H1 (cell line): ENCODE measurements at regions not wholly inside any gene's neighbourhood (a gene's known extent, or its start where the extent isn't known, plus 50 kb on each side); places are given as distances from the start of the nearest gene placed in this dataset.

ENCODE experiments used
- CTCF ChIA-PET: fragments of 300-600 bp; sonication (Branson Sonifier 250); formaldehyde crosslinking; loops from one replicate; lab custom pipeline; 2021; ENCODE audit not compliant: partially characterized antibody; lab: Charles Lee
- POLR2A ChIA-PET: fragments of 300-600 bp; sonication (Branson Sonifier 250); formaldehyde crosslinking; loops from one replicate; lab custom pipeline; 2021; ENCODE audit warnings: inconsistent platforms; ENCODE audit not compliant: partially characterized antibody; lab: Charles Lee
- DNase-seq, 2 experiments: peaks; one replicate each; pipeline versions ENCODE4 v3.0.0 to v3.0.0-alpha.2; 2010 to 2022; ENCODE audit warnings: low spot score in 2 of 2, low read depth in 1 of 2, mixed read lengths in 1 of 2
- FAIRE-seq: peaks from 2 replicates; lab custom pipeline; 2011; peaks lifted over from hg19 to GRCh38; lab: Jason Lieb, UNC
- H2AFZ ChIP-seq: 2 replicates; pipeline ENCODE4 v1.8.1; 2012; ENCODE audit warnings: low read length, inconsistent platforms
- H2AK5ac ChIP-seq: 2 replicates; pipeline ENCODE4 v1.6.1; 2013; ENCODE audit warnings: low read depth, low read length
- H2BK120ac ChIP-seq: replicated peaks from 2 replicates; pipeline ENCODE3; 2013; ENCODE audit warnings: low read depth, low read length, inconsistent platforms
- H2BK12ac ChIP-seq: 2 replicates; pipeline ENCODE4 v1.6.1; 2013; ENCODE audit warnings: low read depth, low read length
- H2BK15ac ChIP-seq: 2 replicates; pipeline ENCODE4 v1.6.1; 2013; ENCODE audit warnings: low read length
- H2BK20ac ChIP-seq: 2 replicates; pipeline ENCODE4 v1.6.1; 2013; ENCODE audit warnings: low read length
- H2BK5ac ChIP-seq: 2 replicates; pipeline ENCODE4 v1.6.1; 2013; ENCODE audit warnings: low read depth, low read length
- H3K14ac ChIP-seq: 2 replicates; pipeline ENCODE4 v1.6.1; 2013; ENCODE audit warnings: inconsistent platforms; ENCODE audit not compliant: insufficient read length
- H3K18ac ChIP-seq: 2 replicates; pipeline ENCODE4 v1.6.1; 2013; ENCODE audit warnings: low read length; ENCODE audit errors: extremely low read depth
- H3K23ac ChIP-seq: 2 replicates; pipeline ENCODE4 v1.6.1; 2013; ENCODE audit warnings: inconsistent platforms; ENCODE audit not compliant: insufficient read length
- H3K23me2 ChIP-seq: 2 replicates; pipeline ENCODE4 v1.6.1; 2013; ENCODE audit warnings: low read depth, low read length
- H3K27ac ChIP-seq: 2 replicates; pipeline ENCODE4 v1.6.1; 2011; ENCODE audit warnings: low read depth, low read length, inconsistent platforms
- H3K27me3 ChIP-seq, 4 experiments: replicated peaks in 1 of 4; 1 replicate in 1 of 4; 2 replicates in 3 of 4; pipeline versions ENCODE4 v1.6.1 to v1.8.1; 2011 to 2013; ENCODE audit warnings: low read length in 3 of 4, mild to moderate bottlenecking in 3 of 4, inconsistent platforms in 2 of 4, mixed read lengths in 2 of 4, moderate library complexity in 1 of 4; ENCODE audit not compliant: control insufficient read depth in 3 of 4, insufficient read depth in 3 of 4; ENCODE audit errors: extremely low read depth in 1 of 4
- H3K36me3 ChIP-seq, 4 experiments: 2 replicates each; pipeline versions ENCODE4 v1.6.1 to v1.8.1; 2011 to 2013; ENCODE audit warnings: mild to moderate bottlenecking in 4 of 4, low read length in 3 of 4, moderate library complexity in 2 of 4, control low read depth in 1 of 4, inconsistent platforms in 1 of 4; ENCODE audit not compliant: insufficient read depth in 4 of 4, control insufficient read depth in 2 of 4
- H3K4ac ChIP-seq: replicated peaks from 2 replicates; pipeline ENCODE3; 2013; ENCODE audit warnings: low read length, low read depth, mixed read lengths, inconsistent platforms; ENCODE audit not compliant: insufficient read length
- H3K4me1 ChIP-seq, 4 experiments: replicated peaks in 1 of 4; 1 replicate in 1 of 4; 2 replicates in 3 of 4; pipeline versions ENCODE4 v1.6.1 to v1.8.1; 2011 to 2013; ENCODE audit warnings: low read length in 3 of 4, inconsistent platforms in 2 of 4, mixed read lengths in 1 of 4; ENCODE audit not compliant: insufficient read depth in 4 of 4, control insufficient read depth in 3 of 4
- H3K4me2 ChIP-seq, 2 experiments: 2 replicates each; pipeline versions ENCODE4 v1.6.1 to v1.8.1; 2011 to 2013; ENCODE audit warnings: low read depth in 2 of 2, low read length in 2 of 2, control low read depth in 1 of 2, inconsistent platforms in 1 of 2, mild to moderate bottlenecking in 1 of 2; ENCODE audit not compliant: insufficient read depth in 1 of 2
- H3K4me3 ChIP-seq, 4 experiments: fragments of 200-600, 300-600 bp in 1 of 4; sonication (generic), shearing (Covaris generic), sonication (Bioruptor Twin) in 1 of 4; 2 replicates each; pipeline versions ENCODE4 v1.5.1 to v1.8.1; 2011 to 2016; ENCODE audit warnings: low read length in 4 of 4, low read depth in 3 of 4, control low read depth in 2 of 4, inconsistent platforms in 2 of 4, mild to moderate bottlenecking in 2 of 4, mixed read lengths in 1 of 4, moderate library complexity in 1 of 4; ENCODE audit not compliant: insufficient read depth in 2 of 4; ENCODE audit errors: extremely low read depth in 1 of 4
- H3K56ac ChIP-seq: replicated peaks from 2 replicates; pipeline ENCODE3; 2013; ENCODE audit warnings: low read depth, mild to moderate bottlenecking, mixed read lengths, low read length, inconsistent platforms; ENCODE audit not compliant: insufficient read length
- H3K79me1 ChIP-seq: 2 replicates; pipeline ENCODE4 v1.6.1; 2013; ENCODE audit warnings: low read depth, low read length, control low read depth
- H3K79me2 ChIP-seq, 2 experiments: 2 replicates each; pipeline versions ENCODE4 v1.6.1 to v1.8.1; 2012 to 2013; ENCODE audit warnings: low read length in 2 of 2, mild to moderate bottlenecking in 2 of 2, inconsistent platforms in 1 of 2; ENCODE audit not compliant: insufficient read depth in 2 of 2, control insufficient read depth in 1 of 2
- H3K9ac ChIP-seq, 4 experiments: replicated peaks in 1 of 4; 1 replicate in 1 of 4; 2 replicates in 3 of 4; pipeline versions ENCODE4 v1.6.1 to v1.8.1; 2011 to 2013; ENCODE audit warnings: low read depth in 3 of 4, low read length in 3 of 4, control low read depth in 2 of 4, mild to moderate bottlenecking in 2 of 4, moderate library complexity in 2 of 4, inconsistent platforms in 1 of 4; ENCODE audit errors: extremely low read depth in 1 of 4
- H3K9me3 ChIP-seq, 2 experiments: 2 replicates each; pipeline versions ENCODE4 v1.6.1 to v1.8.1; 2012 to 2013; ENCODE audit warnings: mild to moderate bottlenecking in 2 of 2, moderate library complexity in 2 of 2, control low read depth in 1 of 2, inconsistent platforms in 1 of 2, low read depth in 1 of 2, low read length in 1 of 2, mixed read lengths in 1 of 2; ENCODE audit not compliant: insufficient read depth in 2 of 2
- H4K20me1 ChIP-seq, 2 experiments: replicated peaks in 1 of 2; 2 replicates each; pipeline versions ENCODE3 to v1.8.1; 2011 to 2013; ENCODE audit warnings: inconsistent platforms in 2 of 2, low read length in 2 of 2, mild to moderate bottlenecking in 1 of 2; ENCODE audit not compliant: insufficient read depth in 2 of 2, control insufficient read depth in 1 of 2
- H4K5ac ChIP-seq: 2 replicates; pipeline ENCODE4 v1.6.1; 2013; ENCODE audit warnings: low read length, low read depth, mixed read lengths, inconsistent platforms; ENCODE audit not compliant: insufficient read length
- H4K8ac ChIP-seq: 2 replicates; pipeline ENCODE4 v1.8.0; 2013; ENCODE audit warnings: mild to moderate bottlenecking, moderate library complexity, low read length, inconsistent platforms; ENCODE audit not compliant: insufficient read depth; ENCODE audit errors: extremely low read depth
- H4K91ac ChIP-seq: replicated peaks from 2 replicates; pipeline ENCODE3; 2013; ENCODE audit warnings: low read length, mixed read lengths, inconsistent platforms; ENCODE audit not compliant: insufficient read length
- BACH1 ChIP-seq: IDR thresholded peaks from 2 replicates; pipeline ENCODE4 v1.6.1; 2012; ENCODE audit warnings: low read length, improper control_type of control experiment
- EGR1 ChIP-seq: IDR thresholded peaks from 2 replicates; pipeline ENCODE4 v1.6.1; 2011; ENCODE audit warnings: low read depth, low read length, borderline replicate concordance
- POLR2A ChIP-seq, 2 experiments: IDR thresholded peaks; 1 replicate in 1 of 2; 2 replicates in 1 of 2; pipeline ENCODE4 v1.6.1; 2011; ENCODE audit warnings: low read depth in 2 of 2, low read length in 2 of 2, mild to moderate bottlenecking in 2 of 2; ENCODE audit errors: control extremely low read depth in 1 of 2
- TAF1 ChIP-seq: IDR thresholded peaks from 2 replicates; pipeline ENCODE4 v1.6.1; 2011; ENCODE audit warnings: mild to moderate bottlenecking, low read depth, low read length
- WGBS, 2 experiments: shearing (Covaris generic) in 1 of 2; methylation state at CpG; one replicate each; pipeline versions ENCODE4 v1.1.6 to v1.1.7; 2013 to 2015; ENCODE audit warnings: low lambda C conversion rate in 2 of 2, mixed read lengths in 2 of 2, inconsistent platforms in 1 of 2, low coverage in 1 of 2, missing lambda C conversion rate in 1 of 2; ENCODE audit not compliant: insufficient replicate concordance in 2 of 2, insufficient coverage in 1 of 2, insufficient read length in 1 of 2; ENCODE audit errors: extremely low coverage in 1 of 2, missing lambda C conversion rate in 1 of 2; 5-methylcytosine and 5-hydroxymethylcytosine counted together

- H2AK5ac ChIP-seq, result no peak overlapping the region
- no peak for TF ChIP-seq EGR1
- TF ChIP-seq TAF1, result no peak
- TF ChIP-seq BACH1, result no peak
- no peak for TF ChIP-seq POLR2A (IDR thresholded peaks at IDR 0.05; ENCODE audit: control extremely low read depth in 1 of 2, low read depth in 2 of 2, low read length in 2 of 2)
- no peak for DNase-seq
- H3K23ac ChIP-seq, result no peak overlapping the region
- no peak overlapping the region for H4K8ac ChIP-seq
- no peaks in the 10 kb centered on the region for H3K79me1 ChIP-seq
- no peak overlapping the region for H3K4me2 ChIP-seq
- peaks cover 7 to 9% of the 10 kb centered on the region in 2 experiments; a peak in 2 of 4 replicates for H3K9me3 ChIP-seq
- no peaks in the 10 kb centered on the region for H4K20me1 ChIP-seq
- H3K79me2 ChIP-seq, result no peaks in the 10 kb centered on the region
- H3K23me2 ChIP-seq, result no peaks in the 10 kb centered on the region
- H2AFZ ChIP-seq, result no peak overlapping the region
- no peaks in the 10 kb centered on the region for H3K27me3 ChIP-seq
- H3K56ac ChIP-seq, result no peak overlapping the region
- POLR2A ChIA-PET, result no interaction called here
- no peak overlapping the region for H3K27ac ChIP-seq
- H3K9ac ChIP-seq, result no peak overlapping the region
- FAIRE-seq, result no peak
- no peak overlapping the region for H3K18ac ChIP-seq
- 97% methylated on average over 3 of the region's 3 CpGs; no CpG with 5 or more reads in 1 of the 2 experiments for WGBS, 2 experiments
- no peak overlapping the region for H2BK15ac ChIP-seq
- H4K91ac ChIP-seq, result no peak overlapping the region
- no peak overlapping the region for H3K4me3 ChIP-seq
- no peaks in the 10 kb centered on the region for H3K4me1 ChIP-seq
- no peak overlapping the region for H3K4ac ChIP-seq
- no peak overlapping the region for H2BK12ac ChIP-seq
- no peak overlapping the region for H2BK120ac ChIP-seq
- H4K5ac ChIP-seq, result no peak overlapping the region
- no peak overlapping the region for H3K14ac ChIP-seq
- no peak overlapping the region for H2BK5ac ChIP-seq
- no peaks in the 10 kb centered on the region for H3K36me3 ChIP-seq
- CTCF ChIA-PET, result interaction anchor here (0.6 kb wide), 1 partner anchor 77 kb away, joined by 3 read pairs; no protein-coding TSS in a partner anchor
- H2BK20ac ChIP-seq, result no peak overlapping the region
These were observed 323.9 kb downstream of the GALR1 start for GRCh38 chr18:77573571-77573970.
